ENCODE measurements at regions not wholly inside any gene's neighbourhood (a gene's known extent, or its start where the extent isn't known, plus 50 kb on each side); places are given as distances from the start of the nearest gene placed in this dataset.

GRCh38 chr20:40863355-40863919 lies 165.2 kb upstream of the TOP1 start:
- Histone ChIP-seq H3K4me2 (ENCODE audit: insufficient read depth in 1 of 2, low read depth in 2 of 2, low read length in 2 of 2) (no peak overlapping the region), H2BK12ac (ENCODE audit: low read depth, low read length) (no peak overlapping the region), H3K56ac (replicated peaks; ENCODE audit: insufficient read length, low read depth, low read length) (no peak overlapping the region), H3K4ac (replicated peaks; ENCODE audit: insufficient read length, low read depth, low read length) (no peak overlapping the region), H2AK5ac (ENCODE audit: low read depth, low read length) (no peak overlapping the region), H4K5ac (ENCODE audit: insufficient read length, low read depth, low read length) (no peak overlapping the region), H3K23me2 (ENCODE audit: low read depth, low read length) (no peaks in the 10 kb centered on the region; the same call in 1 of the 2 replicates), H2BK20ac (ENCODE audit: low read length) (no peak overlapping the region), H3K14ac (ENCODE audit: insufficient read length) (no peak overlapping the region), H3K36me3 (ENCODE audit: control insufficient read depth in 2 of 4, insufficient read depth in 4 of 4, low read length in 3 of 4) (no peaks in the 10 kb centered on the region), H4K20me1 (replicated peaks in 1 of 2; ENCODE audit: control insufficient read depth in 1 of 2, insufficient read depth in 2 of 2, low read length in 2 of 2) (no peaks in the 10 kb centered on the region), H4K91ac (replicated peaks; ENCODE audit: insufficient read length, low read length) (no peak overlapping the region), H3K27me3 (replicated peaks in 1 of 4; ENCODE audit: control insufficient read depth in 3 of 4, extremely low read depth in 1 of 4, insufficient read depth in 3 of 4, low read length in 3 of 4) (no peaks in the 10 kb centered on the region), H3K9ac (replicated peaks in 1 of 4; ENCODE audit: extremely low read depth in 1 of 4, low read depth in 3 of 4, low read length in 3 of 4) (no peak overlapping the region), H2BK120ac (replicated peaks; ENCODE audit: low read depth, low read length) (no peak overlapping the region), H4K8ac (ENCODE audit: extremely low read depth, insufficient read depth, low read length) (no peak overlapping the region), H2BK5ac (ENCODE audit: low read depth, low read length) (no peak overlapping the region), H3K4me1 (replicated peaks in 1 of 4; ENCODE audit: control insufficient read depth in 3 of 4, insufficient read depth in 4 of 4, low read length in 3 of 4) (peaks cover 3 to 11% (median 4%) of the 10 kb centered on the region in 4 experiments), H2BK15ac (ENCODE audit: low read length) (no peak overlapping the region), H2AFZ (ENCODE audit: low read length) (no peak overlapping the region), H3K27ac (ENCODE audit: low read depth, low read length) (no peak overlapping the region), H3K4me3 (ENCODE audit: extremely low read depth in 1 of 4, insufficient read depth in 2 of 4, low read depth in 3 of 4, low read length in 4 of 4) (no peak overlapping the region), H3K79me1 (ENCODE audit: low read depth, low read length) (no peaks in the 10 kb centered on the region), H3K9me3 (ENCODE audit: insufficient read depth in 2 of 2, low read depth in 1 of 2, low read length in 1 of 2) (no peaks in the 10 kb centered on the region), H3K79me2 (ENCODE audit: control insufficient read depth in 1 of 2, insufficient read depth in 2 of 2, low read length in 2 of 2) (no peaks in the 10 kb centered on the region), H3K18ac (ENCODE audit: extremely low read depth, low read length) (no peak overlapping the region), H3K23ac (ENCODE audit: insufficient read length) (no peak overlapping the region)
- 86% methylated on average over 3 of the region's 3 CpGs; no CpG with 5 or more reads in 1 of the 2 experiments for WGBS, 2 experiments (ENCODE audit: extremely low coverage in 1 of 2, insufficient coverage in 1 of 2, insufficient read length in 1 of 2, insufficient replicate concordance in 2 of 2, low coverage in 1 of 2, low lambda C conversion rate in 2 of 2, missing lambda C conversion rate in 1 of 2)
- TF ChIP-seq POLR2AphosphoS5 (IDR thresholded peaks at IDR 0.05; ENCODE audit: low read depth, low read length) (no peak), SRF (IDR thresholded peaks at IDR 0.05; ENCODE audit: low read depth, low read length) (peak; percentile 19; the same call in 1 of the 2 replicates), HDAC6 (IDR thresholded peaks at IDR 0.05; ENCODE audit: low read depth, low read length) (no peak)
- ChIA-PET POLR2A (ENCODE audit: partially characterized antibody) (no interaction called here), CTCF (ENCODE audit: partially characterized antibody) (interaction anchor here (0.6 to 1.6 kb wide), 4 partner anchors 8 to 83 kb away, joined by 3 to 5 read pairs (median 4); no protein-coding TSS in a partner anchor)
- no peak for FAIRE-seq
- DNase-seq (ENCODE audit: low read depth in 1 of 2, low spot score in 2 of 2): no peak
